Naive thymus-derived CD4-positive, alpha-beta T cell (primary cell): ENCODE measurements at regions not wholly inside any gene's neighbourhood (a gene's known extent, or its start where the extent isn't known, plus 50 kb on each side); places are given as distances from the start of the nearest gene placed in this dataset.

Experiments
- ATAC-seq: fragments of 150-1000 bp; cut with Tn5 transposase; 2 replicates; pipeline ENCODE4 v1.10.0; 2021; ENCODE audit warnings: mild to moderate bottlenecking, moderate library complexity
- CTCF ChIA-PET: fragments of 350-600 bp; sonication (Branson Sonifier 250); formaldehyde crosslinking; loops from one replicate; lab custom pipeline; 2021; ENCODE audit warnings: antibody characterized with exemption; lab: Charles Lee
- POLR2A ChIA-PET: fragments of 350-600 bp; sonication (Branson Sonifier 250); formaldehyde crosslinking; loops from one replicate; lab custom pipeline; 2021; ENCODE audit warnings: antibody characterized with exemption, inconsistent platforms; lab: Charles Lee
- DNase-seq, 9 donors: peaks; one replicate each; pipeline versions ENCODE4 v3.0.0 to v3.0.0-alpha.2; 2020 to 2022; ENCODE audit warnings: mixed read lengths in 1 of 9
- H3K27ac ChIP-seq: one replicate; pipeline ENCODE4 v1.7.0; 2013; ENCODE audit warnings: mild to moderate bottlenecking, low read depth, low read length, moderate library complexity
- H3K27me3 ChIP-seq, 2 donors: one replicate each; pipeline ENCODE4 v1.7.0; 2013; ENCODE audit warnings: low read length in 2 of 2, mild to moderate bottlenecking in 2 of 2, moderate library complexity in 2 of 2; ENCODE audit not compliant: control insufficient read depth in 2 of 2, insufficient read depth in 2 of 2
- H3K36me3 ChIP-seq, 3 experiments: 1 replicate in 2 of 3; 2 replicates in 1 of 3; pipeline ENCODE4 v1.7.0; 2013; ENCODE audit warnings: low read length in 3 of 3, mild to moderate bottlenecking in 3 of 3, moderate library complexity in 1 of 3; ENCODE audit not compliant: insufficient read depth in 3 of 3, control insufficient read depth in 2 of 3
- H3K4me1 ChIP-seq, 2 donors: one replicate each; pipeline ENCODE4 v1.7.0; 2013; ENCODE audit warnings: low read length in 2 of 2, mild to moderate bottlenecking in 2 of 2, moderate library complexity in 1 of 2; ENCODE audit not compliant: control insufficient read depth in 2 of 2, insufficient read depth in 2 of 2
- H3K4me3 ChIP-seq: 2 replicates; pipeline ENCODE4 v1.7.0; 2013; ENCODE audit warnings: mild to moderate bottlenecking, low read length
- H3K9me3 ChIP-seq, 3 experiments: 1 replicate in 2 of 3; 2 replicates in 1 of 3; pipeline ENCODE4 v1.7.0; 2013; ENCODE audit warnings: low read length in 3 of 3; ENCODE audit not compliant: control insufficient read depth in 2 of 3
- H3K27ac Mint-ChIP-seq, 9 donors: one replicate each; pipeline ENCODE4 v1.8.0; 2020 to 2022; ENCODE audit warnings: mixed read lengths in 9 of 9, mild to moderate bottlenecking in 8 of 9, moderate library complexity in 5 of 9, inconsistent platforms in 2 of 9
- H3K27me3 Mint-ChIP-seq, 5 donors: one replicate each; pipeline ENCODE4 v1.8.0; 2021 to 2022; ENCODE audit warnings: mixed read lengths in 5 of 5, mild to moderate bottlenecking in 1 of 5
- H3K36me3 Mint-ChIP-seq, 5 donors: one replicate each; pipeline ENCODE4 v1.8.0; 2020 to 2022; ENCODE audit warnings: mixed read lengths in 5 of 5, mild to moderate bottlenecking in 3 of 5, inconsistent platforms in 1 of 5
- H3K4me1 Mint-ChIP-seq, 7 donors: one replicate each; pipeline ENCODE4 v1.8.0; 2020 to 2022; ENCODE audit warnings: mixed read lengths in 7 of 7, mild to moderate bottlenecking in 3 of 7, inconsistent platforms in 1 of 7
- H3K4me3 Mint-ChIP-seq, 10 donors: one replicate each; pipeline ENCODE4 v1.8.0; 2020 to 2022; ENCODE audit warnings: mild to moderate bottlenecking in 10 of 10, mixed read lengths in 10 of 10, moderate library complexity in 6 of 10, inconsistent platforms in 2 of 10
- H3K9me3 Mint-ChIP-seq, 11 donors: one replicate each; pipeline ENCODE4 v1.8.0; 2020 to 2022; ENCODE audit warnings: mixed read lengths in 11 of 11, mild to moderate bottlenecking in 4 of 11, inconsistent platforms in 1 of 11, moderate library complexity in 1 of 11
- intact Hi-C, 2 donors: fragments of 100-400 bp; cut with micrococcal nuclease; formaldehyde crosslinking; loops; one replicate each; pipeline ENCODE4 v1.15.1; 2023

- Mint-ChIP-seq H3K36me3 (peaks cover 0 to 11% (median 0%) of the 10 kb centered on the region in 5 donors), H3K9me3 (peaks cover 2 to 32% (median 8%) of the 10 kb centered on the region in 11 donors), H3K27me3 (no peaks in the 10 kb centered on the region), H3K4me1 (no peaks in the 10 kb centered on the region), H3K27ac (no peak overlapping the region), H3K4me3 (no peak overlapping the region)
- Histone ChIP-seq H3K27ac (no peak overlapping the region), H3K9me3 (no peaks in the 10 kb centered on the region), H3K27me3 (no peaks in the 10 kb centered on the region), H3K36me3 (no peaks in the 10 kb centered on the region), H3K4me1 (no peaks in the 10 kb centered on the region), H3K4me3 (no peak overlapping the region)
- POLR2A ChIA-PET: no interaction called here
- DNase-seq (no peak), ATAC-seq (no peak)
- intact Hi-C loops: no loop called here
- CTCF ChIA-PET: no interaction called here
Observed at GRCh38 chr16:61415126-61415525, 621.1 kb downstream of the CDH8 start.

GRCh38 chr16:61413021-61413420 lies 623.2 kb downstream of the CDH8 start:
- ChIA-PET POLR2A (no interaction called here), CTCF (no interaction called here)
- DNase-seq (no peak), ATAC-seq (no peak)
- Mint-ChIP-seq H3K4me1 (no peaks in the 10 kb centered on the region), H3K9me3 (peaks cover 0 to 32% (median 12%) of the 10 kb centered on the region in 11 donors), H3K4me3 (no peak overlapping the region), H3K36me3 (peaks cover 0 to 11% (median 0%) of the 10 kb centered on the region in 5 donors), H3K27ac (no peak overlapping the region), H3K27me3 (no peaks in the 10 kb centered on the region)
- intact Hi-C loops: no loop called here
- no peaks in the 10 kb centered on the region for H3K4me1 ChIP-seq
- no peaks in the 10 kb centered on the region for H3K36me3 ChIP-seq
- H3K27me3 ChIP-seq: no peaks in the 10 kb centered on the region
- H3K4me3 ChIP-seq: no peak overlapping the region
- no peaks in the 10 kb centered on the region for H3K9me3 ChIP-seq
- no peak overlapping the region for H3K27ac ChIP-seq

DNA sequence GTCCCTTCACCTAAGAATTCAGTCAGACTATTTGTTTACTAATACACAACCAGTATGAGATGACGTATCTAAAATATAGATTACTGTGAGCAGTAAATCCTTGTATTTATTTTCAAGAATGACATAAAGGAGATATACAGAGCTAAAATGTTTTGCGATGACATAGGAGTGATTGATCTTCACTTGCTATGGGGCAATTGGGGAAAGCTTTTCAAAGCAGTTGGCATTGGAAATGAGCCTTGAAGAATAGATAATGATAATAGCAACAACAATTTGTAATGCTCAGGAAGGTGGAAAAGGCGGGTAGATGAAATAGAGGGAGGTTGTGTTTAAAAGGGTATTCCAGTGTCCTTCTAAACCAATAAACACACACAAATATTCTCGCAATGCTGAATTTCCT lies 623.7 kb downstream of the CDH8 start:
- Histone ChIP-seq H3K36me3 (no peaks in the 10 kb centered on the region), H3K27ac (no peak overlapping the region), H3K9me3 (no peaks in the 10 kb centered on the region), H3K4me3 (no peak overlapping the region), H3K27me3 (no peaks in the 10 kb centered on the region), H3K4me1 (no peaks in the 10 kb centered on the region)
- intact Hi-C loops: no loop called here
- Mint-ChIP-seq H3K9me3 (peaks cover 0 to 32% (median 11%) of the 10 kb centered on the region in 11 donors), H3K27me3 (no peaks in the 10 kb centered on the region), H3K36me3 (peaks cover 0 to 11% (median 0%) of the 10 kb centered on the region in 5 donors), H3K4me1 (no peaks in the 10 kb centered on the region), H3K27ac (no peak overlapping the region), H3K4me3 (no peak overlapping the region)
- ATAC-seq (no peak), DNase-seq (no peak)
- ChIA-PET POLR2A (no interaction called here), CTCF (no interaction called here)

DNA sequence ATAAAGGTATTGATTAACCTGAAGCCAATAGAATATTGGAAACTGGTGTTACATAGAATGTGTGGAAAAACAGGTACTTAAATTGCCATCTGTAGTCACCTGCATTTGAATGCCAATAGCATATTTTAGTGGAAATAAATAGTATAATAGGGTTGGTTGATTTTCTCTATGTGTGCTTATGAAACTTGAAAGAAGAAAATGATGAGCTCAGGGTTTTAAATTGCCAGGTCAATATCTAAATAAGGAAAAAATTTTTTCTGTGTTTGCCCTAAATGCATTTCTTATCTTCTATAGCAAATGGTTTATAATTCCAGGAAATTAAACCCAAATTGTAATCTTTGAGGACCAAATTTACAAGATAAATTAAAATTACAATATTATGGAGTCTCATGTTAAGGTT lies 626.6 kb downstream of the CDH8 start:
- ChIA-PET CTCF (no interaction called here), POLR2A (no interaction called here)
- H3K36me3 Mint-ChIP-seq: peaks cover 0 to 11% (median 0%) of the 10 kb centered on the region in 5 donors
- no peaks in the 10 kb centered on the region for H3K27me3 Mint-ChIP-seq
- Histone ChIP-seq H3K27me3 (no peaks in the 10 kb centered on the region), H3K4me3 (no peak overlapping the region), H3K9me3 (no peaks in the 10 kb centered on the region), H3K27ac (no peak overlapping the region), H3K36me3 (no peaks in the 10 kb centered on the region), H3K4me1 (no peaks in the 10 kb centered on the region)
- ATAC-seq (no peak), DNase-seq (no peak)
- peaks cover 0 to 49% (median 12%) of the 10 kb centered on the region in 11 donors for H3K9me3 Mint-ChIP-seq
- no peaks in the 10 kb centered on the region for H3K4me1 Mint-ChIP-seq
- intact Hi-C loops: no loop called here
- H3K4me3 Mint-ChIP-seq: no peak overlapping the region
- H3K27ac Mint-ChIP-seq: no peak overlapping the region

DNA sequence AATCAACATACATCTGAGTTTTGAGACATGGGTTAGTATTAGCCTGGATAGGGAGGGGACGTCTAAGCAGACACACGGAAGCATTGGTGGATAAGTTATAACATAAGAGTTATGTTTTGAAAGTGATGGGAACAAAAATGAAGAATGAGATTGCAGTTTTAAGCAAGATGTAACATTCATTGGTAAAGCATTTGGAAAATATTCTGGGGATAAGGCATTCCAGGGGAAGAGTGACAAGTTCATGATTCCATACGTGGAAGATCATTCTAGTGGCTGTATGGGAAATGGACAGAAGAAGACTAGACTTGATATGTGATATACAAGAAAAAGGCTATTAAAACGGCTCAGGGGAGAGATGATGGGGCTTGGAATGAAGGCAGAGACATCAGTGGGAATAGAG lies 632.9 kb downstream of the CDH8 start:
- no peak overlapping the region for H3K4me3 ChIP-seq
- POLR2A ChIA-PET: no interaction called here
- H3K27ac ChIP-seq: no peak overlapping the region
- no peak for DNase-seq
- H3K4me1 ChIP-seq: no peaks in the 10 kb centered on the region
- intact Hi-C loops: no loop called here
- Mint-ChIP-seq H3K4me3 (no peak overlapping the region), H3K36me3 (peaks cover 0 to 6% (median 0%) of the 10 kb centered on the region in 5 donors), H3K4me1 (no peaks in the 10 kb centered on the region), H3K27me3 (no peaks in the 10 kb centered on the region), H3K27ac (no peak overlapping the region), H3K9me3 (peaks cover 0 to 51% (median 13%) of the 10 kb centered on the region in 11 donors)
- CTCF ChIA-PET: no interaction called here
- H3K36me3 ChIP-seq: no peaks in the 10 kb centered on the region
- H3K9me3 ChIP-seq: no peaks in the 10 kb centered on the region
- H3K27me3 ChIP-seq: no peaks in the 10 kb centered on the region
- ATAC-seq: no peak

DNA sequence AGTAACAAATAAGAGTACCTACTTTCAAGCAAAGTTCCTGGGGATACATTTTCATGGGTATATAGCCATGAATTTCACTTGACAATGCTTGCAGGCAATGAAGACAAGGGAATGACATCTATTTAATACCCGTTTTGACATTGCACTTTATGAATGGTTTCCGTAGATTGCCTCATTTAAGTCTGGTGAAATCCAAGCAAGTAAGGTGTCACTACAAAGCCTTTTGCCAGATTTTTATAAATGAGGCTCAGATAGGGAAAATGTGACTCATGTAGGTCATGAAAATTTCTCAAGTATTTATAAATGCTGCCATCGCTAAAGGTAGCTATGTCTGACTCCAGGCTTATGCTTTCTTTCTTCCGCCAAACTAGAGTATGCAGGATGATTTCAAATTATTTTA lies 644.3 kb downstream of the CDH8 start:
- no peaks in the 10 kb centered on the region for H3K36me3 ChIP-seq
- CTCF ChIA-PET: no interaction called here
- Mint-ChIP-seq H3K4me1 (no peaks in the 10 kb centered on the region), H3K27me3 (no peaks in the 10 kb centered on the region), H3K9me3 (peaks cover 0 to 29% (median 11%) of the 10 kb centered on the region in 11 donors), H3K36me3 (no peaks in the 10 kb centered on the region), H3K27ac (no peak overlapping the region), H3K4me3 (no peak overlapping the region)
- no peaks in the 10 kb centered on the region for H3K4me1 ChIP-seq
- no peak overlapping the region for H3K4me3 ChIP-seq
- POLR2A ChIA-PET: no interaction called here
- DNase-seq: no peak
- H3K9me3 ChIP-seq: no peaks in the 10 kb centered on the region
- intact Hi-C loops: no loop called here
- ATAC-seq: no peak
- H3K27me3 ChIP-seq: no peaks in the 10 kb centered on the region
- no peak overlapping the region for H3K27ac ChIP-seq

DNA sequence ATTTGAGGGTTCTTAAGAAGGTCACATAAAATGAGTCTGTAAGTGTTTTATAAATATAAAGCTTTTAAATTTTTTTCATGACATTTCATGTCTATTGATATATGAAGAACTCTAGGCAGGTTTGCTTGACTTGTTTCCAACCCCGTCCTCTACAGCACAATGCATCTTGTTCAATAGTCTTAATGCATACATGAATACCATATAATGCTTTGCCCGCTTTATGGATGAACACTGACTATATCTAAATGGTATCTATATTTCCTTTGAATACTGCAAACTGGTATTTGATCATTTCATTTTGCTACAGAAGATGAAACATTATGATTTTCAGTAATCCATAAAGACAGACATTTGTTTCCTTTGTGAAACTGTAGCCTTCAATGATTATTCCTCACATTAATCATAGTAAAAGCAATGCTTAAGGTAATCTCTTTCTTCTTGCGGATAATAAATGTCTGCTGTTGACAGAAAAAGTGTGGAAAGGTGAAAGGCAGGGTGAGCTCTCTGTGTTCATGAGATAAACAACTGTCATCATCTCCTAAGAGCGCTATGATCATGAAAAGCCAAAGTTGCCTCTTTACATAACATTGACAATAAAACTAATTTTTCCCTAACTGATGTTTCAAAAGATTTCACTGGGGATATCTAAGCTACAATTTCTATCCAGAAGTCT lies 645.1 kb downstream of the CDH8 start:
- H3K27ac ChIP-seq: no peak overlapping the region
- intact Hi-C loops: no loop called here
- Mint-ChIP-seq H3K9me3 (peaks cover 3 to 33% (median 14%) of the 10 kb centered on the region in 11 donors), H3K27me3 (no peaks in the 10 kb centered on the region), H3K27ac (no peak overlapping the region), H3K4me1 (no peaks in the 10 kb centered on the region), H3K36me3 (no peaks in the 10 kb centered on the region), H3K4me3 (no peak overlapping the region)
- POLR2A ChIA-PET: no interaction called here
- no peak for DNase-seq
- no peaks in the 10 kb centered on the region for H3K4me1 ChIP-seq
- no peaks in the 10 kb centered on the region for H3K27me3 ChIP-seq
- no peak overlapping the region for H3K4me3 ChIP-seq
- no peak for ATAC-seq
- no peaks in the 10 kb centered on the region for H3K36me3 ChIP-seq
- no peaks in the 10 kb centered on the region for H3K9me3 ChIP-seq
- CTCF ChIA-PET: no interaction called here
